ENCODE measurements at regions not wholly inside any gene's neighbourhood (a gene's known extent, or its start where the extent isn't known, plus 50 kb on each side); places are given as distances from the start of the nearest gene placed in this dataset.

DNA sequence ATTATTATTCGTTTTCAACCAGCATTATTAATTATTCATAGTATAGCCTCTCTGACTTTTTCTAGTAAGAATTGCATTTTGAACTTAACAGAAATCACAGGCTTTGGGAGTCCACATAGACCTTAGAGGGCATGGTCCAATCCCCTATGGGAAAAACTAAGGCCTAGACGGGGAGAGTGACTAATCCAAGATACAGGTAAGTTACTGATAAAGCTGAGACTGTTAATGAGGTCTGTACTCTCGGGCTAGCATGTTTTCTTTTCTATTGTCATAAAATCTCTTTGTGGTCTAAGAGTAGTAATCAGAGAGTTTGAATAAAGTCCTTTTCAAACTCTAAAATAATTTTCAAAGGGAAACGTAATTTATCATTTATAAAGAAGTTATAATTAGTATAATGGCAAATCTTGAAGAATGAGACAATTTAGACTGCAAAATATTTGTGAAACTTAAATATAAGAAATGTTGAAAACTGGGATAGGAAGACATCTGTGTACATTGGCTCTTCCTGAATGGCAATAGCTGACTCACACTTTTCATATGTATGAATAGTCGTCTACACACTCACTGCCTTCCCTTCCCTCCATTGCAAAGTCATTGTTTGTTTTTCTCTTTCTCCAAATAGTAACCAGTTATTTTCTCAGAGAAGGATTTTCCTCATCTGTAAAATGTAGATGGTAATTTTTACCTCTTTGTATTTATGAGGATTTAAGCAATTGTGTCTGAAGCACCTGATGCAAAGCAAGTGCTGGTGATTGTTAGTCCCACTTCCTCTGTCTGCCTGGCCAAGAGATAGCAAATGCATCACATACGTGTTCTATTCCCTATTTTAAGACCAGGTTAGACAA is 207.9 kb upstream of the CD180 start:
- TF ChIP-seq, protein P1, sequence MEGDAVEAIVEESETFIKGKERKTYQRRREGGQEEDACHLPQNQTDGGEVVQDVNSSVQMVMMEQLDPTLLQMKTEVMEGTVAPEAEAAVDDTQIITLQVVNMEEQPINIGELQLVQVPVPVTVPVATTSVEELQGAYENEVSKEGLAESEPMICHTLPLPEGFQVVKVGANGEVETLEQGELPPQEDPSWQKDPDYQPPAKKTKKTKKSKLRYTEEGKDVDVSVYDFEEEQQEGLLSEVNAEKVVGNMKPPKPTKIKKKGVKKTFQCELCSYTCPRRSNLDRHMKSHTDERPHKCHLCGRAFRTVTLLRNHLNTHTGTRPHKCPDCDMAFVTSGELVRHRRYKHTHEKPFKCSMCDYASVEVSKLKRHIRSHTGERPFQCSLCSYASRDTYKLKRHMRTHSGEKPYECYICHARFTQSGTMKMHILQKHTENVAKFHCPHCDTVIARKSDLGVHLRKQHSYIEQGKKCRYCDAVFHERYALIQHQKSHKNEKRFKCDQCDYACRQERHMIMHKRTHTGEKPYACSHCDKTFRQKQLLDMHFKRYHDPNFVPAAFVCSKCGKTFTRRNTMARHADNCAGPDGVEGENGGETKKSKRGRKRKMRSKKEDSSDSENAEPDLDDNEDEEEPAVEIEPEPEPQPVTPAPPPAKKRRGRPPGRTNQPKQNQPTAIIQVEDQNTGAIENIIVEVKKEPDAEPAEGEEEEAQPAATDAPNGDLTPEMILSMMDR (IDR thresholded peaks at IDR 0.05; ENCODE audit: insufficient read depth, low read length, poor library complexity, severe bottlenecking): no peak
- no peak for TF ChIP-seq EZH2phosphoT487 (conservative IDR thresholded peaks at IDR 0.05; ENCODE audit: low read length)
